ENCODE measurements at regions not wholly inside any gene's neighbourhood (a gene's known extent, or its start where the extent isn't known, plus 50 kb on each side); places are given as distances from the start of the nearest gene placed in this dataset.

DNA sequence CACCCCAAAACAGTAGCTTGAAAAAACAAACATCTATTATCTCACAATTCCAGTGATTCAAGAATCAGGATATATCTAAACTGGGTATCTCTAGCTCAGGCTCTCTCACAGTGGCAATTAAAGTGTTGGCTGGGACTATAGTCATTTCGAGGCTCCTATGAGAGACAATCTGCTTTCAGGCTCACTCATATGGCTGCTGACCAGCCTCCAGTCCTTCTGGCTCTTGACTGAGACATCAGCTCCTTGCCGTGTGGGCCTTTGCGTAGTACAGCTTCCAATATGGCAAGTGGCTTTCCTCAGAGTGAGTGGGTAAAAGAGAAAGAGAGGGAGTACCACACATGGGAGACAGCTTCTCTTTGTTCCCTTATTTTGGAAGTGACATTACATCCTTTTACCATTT is 327.2 kb downstream of the CENPW start:
- TF ChIP-seq, protein P1, sequence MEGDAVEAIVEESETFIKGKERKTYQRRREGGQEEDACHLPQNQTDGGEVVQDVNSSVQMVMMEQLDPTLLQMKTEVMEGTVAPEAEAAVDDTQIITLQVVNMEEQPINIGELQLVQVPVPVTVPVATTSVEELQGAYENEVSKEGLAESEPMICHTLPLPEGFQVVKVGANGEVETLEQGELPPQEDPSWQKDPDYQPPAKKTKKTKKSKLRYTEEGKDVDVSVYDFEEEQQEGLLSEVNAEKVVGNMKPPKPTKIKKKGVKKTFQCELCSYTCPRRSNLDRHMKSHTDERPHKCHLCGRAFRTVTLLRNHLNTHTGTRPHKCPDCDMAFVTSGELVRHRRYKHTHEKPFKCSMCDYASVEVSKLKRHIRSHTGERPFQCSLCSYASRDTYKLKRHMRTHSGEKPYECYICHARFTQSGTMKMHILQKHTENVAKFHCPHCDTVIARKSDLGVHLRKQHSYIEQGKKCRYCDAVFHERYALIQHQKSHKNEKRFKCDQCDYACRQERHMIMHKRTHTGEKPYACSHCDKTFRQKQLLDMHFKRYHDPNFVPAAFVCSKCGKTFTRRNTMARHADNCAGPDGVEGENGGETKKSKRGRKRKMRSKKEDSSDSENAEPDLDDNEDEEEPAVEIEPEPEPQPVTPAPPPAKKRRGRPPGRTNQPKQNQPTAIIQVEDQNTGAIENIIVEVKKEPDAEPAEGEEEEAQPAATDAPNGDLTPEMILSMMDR (conservative IDR thresholded peaks at IDR 0.05; ENCODE audit: low read depth, low read length): no peak
- TF ChIP-seq POLR2A (IDR thresholded peaks at IDR 0.05; ENCODE audit: low read depth, low read length) (no peak), RCOR1 (IDR thresholded peaks at IDR 0.05; ENCODE audit: insufficient replicate concordance, low read length) (no peak), SMC3 (IDR thresholded peaks at IDR 0.05; ENCODE audit: low read depth, low read length) (no peak), CEBPB (IDR thresholded peaks at IDR 0.05; ENCODE audit: low read depth, low read length) (no peak), BHLHE40 (IDR thresholded peaks at IDR 0.05; ENCODE audit: low read depth, low read length) (no peak), RAD21 (IDR thresholded peaks at IDR 0.05; ENCODE audit: low read length) (no peak), CHD1 (IDR thresholded peaks at IDR 0.05; ENCODE audit: low read depth, low read length) (no peak), RFX5 (IDR thresholded peaks at IDR 0.05; ENCODE audit: low read depth, low read length) (no peak)
- TF ChIP-seq, protein P2, sequence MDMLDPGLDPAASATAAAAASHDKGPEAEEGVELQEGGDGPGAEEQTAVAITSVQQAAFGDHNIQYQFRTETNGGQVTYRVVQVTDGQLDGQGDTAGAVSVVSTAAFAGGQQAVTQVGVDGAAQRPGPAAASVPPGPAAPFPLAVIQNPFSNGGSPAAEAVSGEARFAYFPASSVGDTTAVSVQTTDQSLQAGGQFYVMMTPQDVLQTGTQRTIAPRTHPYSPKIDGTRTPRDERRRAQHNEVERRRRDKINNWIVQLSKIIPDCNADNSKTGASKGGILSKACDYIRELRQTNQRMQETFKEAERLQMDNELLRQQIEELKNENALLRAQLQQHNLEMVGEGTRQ (IDR thresholded peaks at IDR 0.05; ENCODE audit: low read depth, low read length): no peak
